ENCODE measurements at regions not wholly inside any gene's neighbourhood (a gene's known extent, or its start where the extent isn't known, plus 50 kb on each side); places are given as distances from the start of the nearest gene placed in this dataset.

DNA sequence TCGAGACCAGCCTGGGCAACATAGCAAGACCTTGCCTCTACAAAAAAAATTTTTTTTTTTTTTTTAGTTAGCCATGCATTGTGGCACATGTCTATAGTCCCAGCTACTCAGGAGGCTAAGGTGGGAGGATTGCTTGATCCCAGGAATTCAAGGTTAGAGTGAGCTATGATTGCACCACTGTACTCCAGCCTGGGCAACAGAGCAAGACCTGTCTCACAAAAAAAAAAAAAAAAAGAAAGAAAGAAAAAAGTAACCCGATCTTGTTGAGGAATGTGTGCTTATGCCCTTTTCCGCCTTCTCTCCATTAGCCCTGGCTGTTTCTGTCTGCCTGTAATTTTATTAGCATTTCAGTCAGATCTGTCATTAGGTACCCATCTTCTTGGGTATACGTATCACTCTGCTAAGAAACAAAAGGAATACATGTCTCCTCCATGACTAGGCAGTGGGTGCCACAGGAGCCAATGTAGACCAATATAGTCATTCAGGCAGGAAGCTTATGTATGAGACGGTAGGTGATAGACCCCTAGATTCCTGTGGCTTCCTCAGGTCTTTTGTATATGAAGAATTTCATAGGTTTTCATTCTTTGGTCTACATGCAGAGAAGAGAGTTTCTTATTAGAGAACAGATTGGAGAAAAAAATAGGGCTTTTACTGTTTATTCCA lies 59.6 kb upstream of the NPAS1 start:
- peaks cover 7 to 10% of the 10 kb centered on the region in 2 donors for H3K4me1 ChIP-seq (ENCODE audit: control insufficient read depth in 2 of 2, insufficient read depth in 2 of 2, low read length in 2 of 2)
- H3K4me3 ChIP-seq (ENCODE audit: low read length in 2 of 2) = no peak overlapping the region
- H3K27ac ChIP-seq (ENCODE audit: low read depth in 1 of 2, low read length in 1 of 2) = no peak overlapping the region
- peaks cover 0 to 5% of the 10 kb centered on the region in 2 donors for H3K36me3 ChIP-seq (ENCODE audit: control insufficient read depth in 2 of 2, insufficient read depth in 2 of 2, low read length in 1 of 2)
- 96% methylated on average over 5 of the region's 5 CpGs for WGBS
- DNase-seq (ENCODE audit: low read depth in 6 of 9, low spot score in 9 of 9) = no peak
- no peaks in the 10 kb centered on the region for H3K27me3 ChIP-seq (ENCODE audit: control insufficient read depth in 2 of 2, insufficient read depth in 1 of 2, low read length in 1 of 2)
- no peaks in the 10 kb centered on the region for H3K9me3 ChIP-seq (ENCODE audit: control insufficient read depth in 2 of 2, insufficient read depth in 1 of 2, low read length in 1 of 2)

DNA sequence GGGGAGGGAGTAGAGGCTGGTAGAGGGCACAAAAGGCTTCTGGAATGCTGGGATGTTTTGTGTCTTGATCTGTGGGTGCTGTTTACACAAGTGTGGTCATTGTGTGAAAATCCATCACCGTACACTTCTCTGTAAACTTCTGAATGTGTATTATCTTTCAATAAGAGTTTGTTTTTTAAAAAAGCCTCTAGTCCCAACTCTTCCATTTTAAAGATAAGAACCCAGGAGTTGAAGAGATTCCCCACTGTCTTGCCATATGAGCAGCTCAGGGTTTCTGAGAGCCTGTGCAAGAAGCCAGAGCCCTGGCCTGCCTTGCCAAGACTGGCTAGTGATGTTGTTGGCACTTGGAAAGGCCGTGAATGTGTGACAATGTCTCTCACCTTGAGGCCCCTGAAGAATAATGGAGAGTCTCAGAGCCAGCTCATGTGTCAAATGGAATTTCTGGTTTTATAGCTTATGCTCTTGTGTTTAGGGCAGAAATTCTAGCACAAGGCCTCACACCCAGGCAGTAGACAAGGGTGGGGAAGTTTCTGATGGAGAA lies 57.5 kb upstream of the NPAS1 start:
- Histone ChIP-seq H3K4me1 (ENCODE audit: control insufficient read depth in 2 of 2, insufficient read depth in 2 of 2, low read length in 2 of 2) (peaks cover 0 to under 1% of the 10 kb centered on the region in 2 donors), H3K27me3 (ENCODE audit: control insufficient read depth in 2 of 2, insufficient read depth in 1 of 2, low read length in 1 of 2) (no peaks in the 10 kb centered on the region), H3K9me3 (ENCODE audit: control insufficient read depth in 2 of 2, insufficient read depth in 1 of 2, low read length in 1 of 2) (no peaks in the 10 kb centered on the region), H3K36me3 (ENCODE audit: control insufficient read depth in 2 of 2, insufficient read depth in 2 of 2, low read length in 1 of 2) (peaks cover 0 to 7% of the 10 kb centered on the region in 2 donors), H3K27ac (ENCODE audit: low read depth in 1 of 2, low read length in 1 of 2) (no peak overlapping the region), H3K4me3 (ENCODE audit: low read length in 2 of 2) (no peak overlapping the region)
- DNase-seq (ENCODE audit: low read depth in 6 of 9, low spot score in 9 of 9) = no peak
- 96% methylated on average over 2 of the region's 2 CpGs for WGBS

GRCh38 chr19:46963093-46963734 lies 56.4 kb upstream of the NPAS1 start:
- Histone ChIP-seq H3K4me3 (ENCODE audit: low read length in 2 of 2) (no peak overlapping the region), H3K9me3 (ENCODE audit: control insufficient read depth in 2 of 2, insufficient read depth in 1 of 2, low read length in 1 of 2) (no peaks in the 10 kb centered on the region), H3K27me3 (ENCODE audit: control insufficient read depth in 2 of 2, insufficient read depth in 1 of 2, low read length in 1 of 2) (no peaks in the 10 kb centered on the region), H3K4me1 (ENCODE audit: control insufficient read depth in 2 of 2, insufficient read depth in 2 of 2, low read length in 2 of 2) (peaks cover 0 to 9% of the 10 kb centered on the region in 2 donors), H3K27ac (ENCODE audit: low read depth in 1 of 2, low read length in 1 of 2) (no peak overlapping the region), H3K36me3 (ENCODE audit: control insufficient read depth in 2 of 2, insufficient read depth in 2 of 2, low read length in 1 of 2) (peaks cover 0 to 7% of the 10 kb centered on the region in 2 donors)
- WGBS = 96% methylated on average over 7 of the region's 7 CpGs
- no peak for DNase-seq (ENCODE audit: low read depth in 6 of 9, low spot score in 9 of 9)

DNA sequence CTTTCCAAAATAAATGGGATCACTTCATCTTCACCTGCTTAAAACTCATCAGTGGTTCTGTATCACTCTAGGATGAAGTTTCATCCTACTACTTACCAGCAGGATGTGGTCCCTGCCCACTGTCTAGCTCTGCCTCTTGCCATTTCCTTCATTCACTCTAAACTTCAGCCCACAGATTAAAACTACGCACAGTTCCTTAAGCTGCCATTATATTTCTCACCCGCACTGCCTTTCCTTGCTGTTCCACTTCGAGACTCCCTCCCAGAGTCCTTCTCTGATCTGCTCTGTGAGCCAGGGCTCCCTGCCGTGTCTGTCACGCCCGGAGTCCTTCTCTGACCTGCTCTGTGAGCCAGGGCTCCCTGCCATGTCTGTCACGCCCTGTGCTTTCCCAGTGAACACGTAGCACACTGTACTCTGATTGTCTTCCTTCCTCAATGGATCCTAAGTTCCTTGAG lies 52.0 kb upstream of the NPAS1 start:
- Histone ChIP-seq H3K9me3 (ENCODE audit: control insufficient read depth in 2 of 2, insufficient read depth in 1 of 2, low read length in 1 of 2) (no peaks in the 10 kb centered on the region), H3K4me3 (ENCODE audit: low read length in 2 of 2) (no peak overlapping the region), H3K27ac (ENCODE audit: low read depth in 1 of 2, low read length in 1 of 2) (no peak overlapping the region), H3K36me3 (ENCODE audit: control insufficient read depth in 2 of 2, insufficient read depth in 2 of 2, low read length in 1 of 2) (peaks cover 11 to 19% of the 10 kb centered on the region in 2 donors), H3K4me1 (ENCODE audit: control insufficient read depth in 2 of 2, insufficient read depth in 2 of 2, low read length in 2 of 2) (peaks cover 0 to 9% of the 10 kb centered on the region in 2 donors), H3K27me3 (ENCODE audit: control insufficient read depth in 2 of 2, insufficient read depth in 1 of 2, low read length in 1 of 2) (no peaks in the 10 kb centered on the region)
- 84% methylated on average over 8 of the region's 8 CpGs for WGBS
- DNase-seq (ENCODE audit: low read depth in 6 of 9, low spot score in 9 of 9) = peak in 1 of 9 donors; percentile 37

All from thymus (tissue), 11 donors.